Aorta (tissue), 5 donors: ENCODE measurements at regions not wholly inside any gene's neighbourhood (a gene's known extent, or its start where the extent isn't known, plus 50 kb on each side); places are given as distances from the start of the nearest gene placed in this dataset.

ENCODE experiments used
- ATAC-seq: fragments of 200-7000 bp; cut with Tn5 transposase; one replicate; pipeline ENCODE4 v1.9.1; 2022; ENCODE audit warnings: moderate library complexity; ENCODE audit not compliant: low FRiP score
- DNase-seq, 2 donors: peaks; one replicate each; pipeline ENCODE4 v3.0.0-alpha.2; 2020
- H3K27ac ChIP-seq, 2 donors: one replicate each; pipeline ENCODE4 v1.5.1; 2013; ENCODE audit warnings: low read length in 2 of 2, mild to moderate bottlenecking in 2 of 2, moderate library complexity in 2 of 2, control low read depth in 1 of 2, inconsistent platforms in 1 of 2, low read depth in 1 of 2
- H3K27me3 ChIP-seq, 2 donors: one replicate each; pipeline ENCODE4 v1.6.1; 2013; ENCODE audit warnings: control low read depth in 1 of 2, low read length in 1 of 2, mild to moderate bottlenecking in 1 of 2, moderate library complexity in 1 of 2; ENCODE audit not compliant: insufficient read depth in 2 of 2, control insufficient read depth in 1 of 2
- H3K36me3 ChIP-seq, 2 donors: one replicate each; pipeline ENCODE4 v1.6.1; 2013; ENCODE audit warnings: control low read depth in 1 of 2, low read length in 1 of 2, mild to moderate bottlenecking in 1 of 2; ENCODE audit not compliant: insufficient read depth in 2 of 2, control insufficient read depth in 1 of 2
- H3K4me1 ChIP-seq, 2 donors: one replicate each; pipeline ENCODE4 v1.6.1; 2013; ENCODE audit warnings: low read length in 2 of 2, control low read depth in 1 of 2, mild to moderate bottlenecking in 1 of 2, moderate library complexity in 1 of 2; ENCODE audit not compliant: insufficient read depth in 2 of 2, control insufficient read depth in 1 of 2
- H3K4me3 ChIP-seq, 2 donors: one replicate each; pipeline ENCODE4 v1.5.1; 2013; ENCODE audit warnings: low read length in 2 of 2, control low read depth in 1 of 2, mild to moderate bottlenecking in 1 of 2
- H3K9me3 ChIP-seq: one replicate; pipeline ENCODE4 v1.6.1; 2013; ENCODE audit warnings: mild to moderate bottlenecking, low read length; ENCODE audit not compliant: control insufficient read depth
- WGBS, 2 donors: extraction: QIAGEN DNeasy Blood & Tissue Kit; methylation state at CpG; one replicate each; pipeline ENCODE4 v1.1.7; 2013; 5-methylcytosine and 5-hydroxymethylcytosine counted together
- intact Hi-C, 2 donors: fragments of 100-400 bp; cut with DNase I; formaldehyde crosslinking; loops; one replicate each; pipeline versions ENCODE4 v1.14.2 to v1.15.0; 2022
- donor health status: healthy with polysubstance abuse.
- donor health status: Bipolar disorder and iron deficiency.
- donor health status: DM: no; HTN: no; CAD: no.
- donor health status: DM: no; HTN: no; CAD: no.
- donor health status: DM: yes; HTN: yes; CAD: no.

GRCh38 chr7:47634273-47634672 lies 52.4 kb upstream of the TNS3 start:
- no peak overlapping the region for H3K4me3 ChIP-seq
- H3K36me3 ChIP-seq: no peaks in the 10 kb centered on the region
- no peak for DNase-seq
- whole genome bisulfite sequencing, 2 donors: 25 to 26% methylated on average over 2 of the region's 2 CpGs
- intact Hi-C loops: loop anchor here in 1 of 2 donors (10.0 kb wide), 1 partner anchor 49 kb away; the partner anchor contains the start of gene TNS3
- no peaks in the 10 kb centered on the region for H3K27me3 ChIP-seq
- no peak for ATAC-seq
- H3K9me3 ChIP-seq: no peaks in the 10 kb centered on the region
- H3K27ac ChIP-seq: peak overlapping the region in 1 of 2 donors; percentile 23
- H3K4me1 ChIP-seq: peaks cover 0 to 4% of the 10 kb centered on the region in 2 donors

DNA sequence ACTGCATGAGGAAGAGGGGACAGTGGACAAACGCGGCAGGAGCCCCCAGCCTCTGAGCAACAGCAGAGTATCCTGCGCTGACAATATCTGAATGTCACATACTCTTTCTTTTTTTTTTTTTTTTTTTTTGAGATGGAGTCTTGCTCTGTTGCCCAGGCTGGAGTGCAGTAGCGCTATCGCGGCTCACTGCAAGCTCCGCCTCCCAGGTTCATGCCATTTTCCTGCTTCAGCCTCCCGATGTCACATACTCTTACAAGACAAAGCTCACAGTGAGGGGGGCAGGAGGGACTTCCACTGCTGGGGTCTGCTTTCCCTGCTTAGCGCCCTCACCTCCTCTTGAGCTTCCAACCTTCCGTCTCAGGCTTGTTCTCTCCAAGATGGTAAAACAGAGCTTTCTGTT lies 51.2 kb upstream of the TNS3 start:
- 97% methylated on average over 10 of the region's 10 CpGs for WGBS, 2 donors
- H3K27me3 ChIP-seq: no peaks in the 10 kb centered on the region

More for the DNA sequence above, 51.2 kb upstream of the TNS3 start:
- intact Hi-C loops: loop anchor here in 1 of 2 donors (10.0 kb wide), 1 partner anchor 48 kb away; the partner anchor contains the start of gene TNS3
- H3K27ac ChIP-seq: no peak overlapping the region
- no peaks in the 10 kb centered on the region for H3K36me3 ChIP-seq
- no peaks in the 10 kb centered on the region for H3K9me3 ChIP-seq
- peaks cover 0 to 4% of the 10 kb centered on the region in 2 donors for H3K4me1 ChIP-seq
- ATAC-seq (no peak), DNase-seq (no peak)
- H3K4me3 ChIP-seq: no peak overlapping the region
